Pancreas (tissue), 10 donors: ENCODE measurements at regions not wholly inside any gene's neighbourhood (a gene's known extent, or its start where the extent isn't known, plus 50 kb on each side); places are given as distances from the start of the nearest gene placed in this dataset.

Experiments used
- ATAC-seq, 4 donors: fragments of 200-7000 bp; cut with Tn5 transposase; one replicate each; pipeline versions ENCODE4 v1.8.0 to v1.9.1; 2020; ENCODE audit warnings: mild to moderate bottlenecking in 4 of 4, moderate library complexity in 4 of 4
- DNase-seq, 6 donors: peaks; one replicate each; pipeline ENCODE4 v3.0.0-alpha.2; 2020
- FAIRE-seq: peaks from 2 replicates; lab custom pipeline; 2012; peaks lifted over from hg19 to GRCh38; lab: Jason Lieb, UNC
- H3K27ac ChIP-seq, 4 donors: fragments of 200-600 bp; sonication (generic); 1 replicate in 3 of 4; 2 replicates in 1 of 4; pipeline versions ENCODE4 v1.5.0 to v1.8.0; 2020
- H3K27me3 ChIP-seq, 4 donors: fragments of 200-600 bp; one replicate each; pipeline ENCODE4 v1.8.0; 2021
- H3K36me3 ChIP-seq, 3 donors: fragments of 200-600 bp; sonication (generic) in 1 of 3; one replicate each; pipeline versions ENCODE4 v1.5.0 to v1.8.0; 2020 to 2021
- H3K4me1 ChIP-seq, 3 donors: fragments of 200-600 bp; one replicate each; pipeline ENCODE4 v1.8.0; 2021
- H3K4me3 ChIP-seq, 4 donors: fragments of 200-600 bp; sonication (generic) in 2 of 4; one replicate each; pipeline versions ENCODE4 v1.5.0 to v1.8.0; 2020 to 2021
- H3K9me3 ChIP-seq, 4 donors: fragments of 200-600 bp; one replicate each; pipeline ENCODE4 v1.8.0; 2021
- CTCF ChIP-seq, 4 donors: fragments of 200-600 bp; sonication (generic) in 3 of 4; IDR thresholded peaks; one replicate each; pipeline versions ENCODE4 v1.5.0 to v1.8.0; 2021; ENCODE audit warnings: antibody characterized with exemption in 4 of 4
- WGBS, 2 donors: extraction: QIAGEN DNeasy Blood & Tissue Kit; methylation state at CpG; one replicate each; pipeline ENCODE4 v1.1.7; 2013; 5-methylcytosine and 5-hydroxymethylcytosine counted together
- intact Hi-C, 3 donors: fragments of 100-400 bp; cut with DNase I; formaldehyde crosslinking; loops; one replicate each; pipeline versions ENCODE4 v1.11.1 to v1.14.2; 2022
- donor health status: healthy with polysubstance abuse.
- donor health status: DM: no; HTN: no; CAD: no; lungs with moderate emphysema.
- donor health status: DM: no; HTN: no; CAD: no.
- donor health status: control.
- donor health status: control.
- donor health status: Bipolar disorder and iron deficiency.
- donor health status: DM: yes; HTN: yes; CAD: no.
- donor health status: DM: no; HTN: no; CAD: no.
- donor health status: DM: no; HTN: no; CAD: no.
- donor health status: DM: yes; HTN: yes; CAD: no.

- no peak for DNase-seq
- no peak for ATAC-seq
- WGBS, 2 donors = 38 to 53% methylated on average over 5 of the region's 5 CpGs
- peaks cover 0 to 13% (median 0%) of the 10 kb centered on the region in 4 donors for H3K27me3 ChIP-seq
- no peak for TF ChIP-seq CTCF (IDR thresholded peaks at IDR 0.05)
- H3K4me3 ChIP-seq = no peak overlapping the region
- intact Hi-C loops = no loop called here
- no peak overlapping the region for H3K27ac ChIP-seq
- no peaks in the 10 kb centered on the region for H3K36me3 ChIP-seq
- H3K4me1 ChIP-seq = no peaks in the 10 kb centered on the region
- FAIRE-seq = no peak
- no peaks in the 10 kb centered on the region for H3K9me3 ChIP-seq
Measured at GRCh38 chr17:79285973-79286372, 211.3 kb downstream of the ENGASE start.

GRCh38 chr17:79282294-79282693 is 207.7 kb downstream of the ENGASE start:
- FAIRE-seq = no peak
- WGBS, 2 donors = 42 to 45% methylated on average over 10 of the region's 10 CpGs
- DNase-seq = no peak
- intact Hi-C loops = no loop called here
- Histone ChIP-seq H3K27me3 (peaks cover 0 to 8% (median 0%) of the 10 kb centered on the region in 4 donors), H3K36me3 (no peaks in the 10 kb centered on the region), H3K27ac (no peak overlapping the region), H3K4me1 (no peaks in the 10 kb centered on the region), H3K9me3 (no peaks in the 10 kb centered on the region), H3K4me3 (no peak overlapping the region)
- no peak for TF ChIP-seq CTCF (IDR thresholded peaks at IDR 0.05)
- ATAC-seq = no peak

GRCh38 chr17:79281803-79282202 is 207.2 kb downstream of the ENGASE start:
- Histone ChIP-seq H3K9me3 (no peaks in the 10 kb centered on the region), H3K36me3 (no peaks in the 10 kb centered on the region), H3K27ac (no peak overlapping the region), H3K4me3 (no peak overlapping the region), H3K4me1 (no peaks in the 10 kb centered on the region), H3K27me3 (peaks cover 0 to 8% (median 0%) of the 10 kb centered on the region in 4 donors)
- no peak for FAIRE-seq
- DNase-seq = no peak
- no peak for TF ChIP-seq CTCF (IDR thresholded peaks at IDR 0.05)
- ATAC-seq = no peak
- 11 to 14% methylated on average over 8 of the region's 8 CpGs for WGBS, 2 donors
- intact Hi-C loops = no loop called here

- TF ChIP-seq CTCF (IDR thresholded peaks at IDR 0.05) = no peak
- DNase-seq (no peak), ATAC-seq (no peak), FAIRE-seq (no peak)
- WGBS, 2 donors = 49 to 53% methylated on average over 13 of the region's 13 CpGs
- no peaks in the 10 kb centered on the region for H3K9me3 ChIP-seq
- peaks cover 0 to 8% (median 0%) of the 10 kb centered on the region in 4 donors for H3K27me3 ChIP-seq
- H3K27ac ChIP-seq = no peak overlapping the region
- no peaks in the 10 kb centered on the region for H3K36me3 ChIP-seq
- intact Hi-C loops = no loop called here
- no peak overlapping the region for H3K4me3 ChIP-seq
- peaks cover 0 to 5% (median 4%) of the 10 kb centered on the region in 3 donors for H3K4me1 ChIP-seq
Measured at GRCh38 chr17:79280866-79281572, 206.4 kb downstream of the ENGASE start.

GRCh38 chr17:79280010-79280409 is 205.4 kb downstream of the ENGASE start:
- intact Hi-C loops = no loop called here
- whole genome bisulfite sequencing, 2 donors = 76 to 78% methylated on average over 8 of the region's 8 CpGs
- DNase-seq = no peak
- H3K4me3 ChIP-seq = no peak overlapping the region
- H3K4me1 ChIP-seq = peaks cover 0 to 5% (median 4%) of the 10 kb centered on the region in 3 donors
- peaks cover 0 to 8% (median 0%) of the 10 kb centered on the region in 4 donors for H3K27me3 ChIP-seq
- no peak overlapping the region for H3K27ac ChIP-seq
- FAIRE-seq = no peak
- no peaks in the 10 kb centered on the region for H3K36me3 ChIP-seq
- no peaks in the 10 kb centered on the region for H3K9me3 ChIP-seq
- ATAC-seq = no peak
- no peak for TF ChIP-seq CTCF (IDR thresholded peaks at IDR 0.05)
